C4-2B (cell line): ENCODE measurements at regions not wholly inside any gene's neighbourhood (a gene's known extent, or its start where the extent isn't known, plus 50 kb on each side); places are given as distances from the start of the nearest gene placed in this dataset.

Experiments
- H3K27ac ChIP-seq: fragments of 450-650 bp; 2 replicates; pipeline ENCODE4 v1.5.1; 2017
- CTCF ChIP-seq: fragments of 450-650 bp; conservative IDR thresholded peaks from 2 replicates; pipeline ENCODE4 v1.5.1; 2017; ENCODE audit warnings: mild to moderate bottlenecking
- ZFX ChIP-seq: fragments of 450-650 bp; IDR thresholded peaks from 2 replicates; pipeline ENCODE4 v1.6.1; 2017

DNA sequence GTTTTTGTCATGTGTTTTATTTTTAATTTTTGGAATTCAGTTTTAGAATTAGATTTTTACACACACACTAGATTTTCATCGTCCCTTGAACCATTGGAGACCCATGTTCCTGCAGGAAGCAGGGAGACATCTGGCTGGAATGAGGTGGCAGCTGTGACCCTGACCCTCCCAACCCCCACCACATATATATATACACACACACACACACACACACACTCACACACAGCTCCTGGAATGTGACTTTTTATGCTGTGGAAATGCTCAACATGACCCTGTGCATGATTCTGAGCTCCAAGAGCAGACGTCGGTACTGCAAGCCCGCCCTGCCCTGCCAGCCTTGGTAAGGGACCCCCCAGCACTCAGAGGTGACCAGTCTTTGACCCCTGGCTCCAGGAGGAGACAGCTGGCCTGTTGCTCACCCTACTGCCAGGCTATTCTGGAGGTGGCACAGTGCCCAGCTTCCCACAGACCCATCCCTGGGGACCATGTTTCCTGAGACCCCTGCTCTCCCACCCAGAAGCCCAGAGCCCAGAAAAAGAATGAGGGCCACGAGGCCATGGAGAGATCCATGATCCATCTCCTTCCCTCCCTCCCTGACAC is 103.2 kb upstream of the VSTM2B start:
- no peak for TF ChIP-seq ZFX
- no peak for TF ChIP-seq CTCF
- H3K27ac ChIP-seq, result no peak overlapping the region

GRCh38 chr19:29428071-29428470 is 97.7 kb upstream of the VSTM2B start:
- TF ChIP-seq ZFX, result no peak
- no peak for TF ChIP-seq CTCF
- H3K27ac ChIP-seq, result no peak overlapping the region

GRCh38 chr19:29429021-29429420 is 96.8 kb upstream of the VSTM2B start:
- TF ChIP-seq ZFX (no peak), CTCF (no peak)
- H3K27ac ChIP-seq, result no peak overlapping the region

DNA sequence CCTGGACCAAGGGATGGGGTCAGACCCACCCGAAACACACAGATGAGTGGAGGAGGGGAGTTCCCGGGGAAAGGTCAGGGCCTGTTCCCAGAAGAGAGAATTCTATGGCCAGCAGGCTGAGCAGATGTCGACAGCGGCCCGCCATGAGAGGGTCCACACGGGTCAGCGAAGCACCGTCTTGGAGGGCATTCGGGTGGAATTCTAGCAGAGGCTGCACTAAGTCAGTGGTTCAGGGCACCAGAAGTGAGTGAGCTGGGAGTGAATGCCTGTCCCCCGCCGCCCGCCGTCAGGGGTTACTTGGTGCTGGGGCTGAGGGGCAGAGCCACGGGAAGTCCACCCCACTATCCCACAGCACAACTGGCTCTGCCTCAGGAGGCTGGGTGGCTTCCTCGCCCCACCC is 96.2 kb upstream of the VSTM2B start:
- no peak for TF ChIP-seq ZFX
- TF ChIP-seq CTCF, result no peak

GRCh38 chr19:29431332-29431731 is 94.5 kb upstream of the VSTM2B start:
- TF ChIP-seq ZFX (no peak), CTCF (no peak)
- H3K27ac ChIP-seq, result no peak overlapping the region

More for the DNA sequence above, 96.2 kb upstream of the VSTM2B start:
- no peak overlapping the region for H3K27ac ChIP-seq

- TF ChIP-seq CTCF, result no peak
- TF ChIP-seq ZFX, result no peak
- H3K27ac ChIP-seq, result no peak overlapping the region
These were observed 93.1 kb upstream of the VSTM2B start for GRCh38 chr19:29432677-29433076.

DNA sequence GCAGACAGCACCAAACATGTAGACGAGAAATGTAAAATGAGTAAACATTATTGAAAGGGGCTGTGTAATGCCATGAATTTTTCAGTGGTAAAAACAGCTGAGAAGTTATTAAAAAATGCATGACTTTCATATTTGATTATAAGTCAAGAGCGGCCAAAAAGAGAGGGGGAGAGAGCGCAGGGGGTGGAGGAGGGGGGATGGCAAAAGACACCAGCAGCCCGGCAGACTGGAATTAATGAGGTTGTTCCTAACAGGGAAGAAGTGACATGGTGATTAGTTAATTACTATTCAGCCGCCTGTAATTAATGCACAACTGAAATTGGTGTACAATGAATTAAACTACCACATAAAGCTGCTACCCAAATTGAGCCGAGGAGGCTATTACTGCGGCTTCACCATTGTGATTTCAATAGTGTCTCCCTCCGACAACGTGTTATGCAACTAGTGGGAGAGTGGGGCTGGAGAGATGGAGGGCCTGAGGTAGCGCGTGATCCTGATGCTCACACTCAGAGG is 89.1 kb upstream of the VSTM2B start:
- H3K27ac ChIP-seq, result no peak overlapping the region
- no peak for TF ChIP-seq CTCF
- no peak for TF ChIP-seq ZFX
